H1 (cell line): ENCODE measurements at regions not wholly inside any gene's neighbourhood (a gene's known extent, or its start where the extent isn't known, plus 50 kb on each side); places are given as distances from the start of the nearest gene placed in this dataset.

ENCODE experiments used
- ATF3 ChIP-seq: IDR thresholded peaks from 2 replicates; pipeline ENCODE4 v1.6.1; 2011; ENCODE audit warnings: low read depth, mild to moderate bottlenecking, low read length; ENCODE audit not compliant: insufficient read depth
- NANOG ChIP-seq: IDR thresholded peaks from 2 replicates; pipeline ENCODE4 v1.6.1; 2011; ENCODE audit warnings: low read length, low read depth, mild to moderate bottlenecking, inconsistent platforms; ENCODE audit not compliant: insufficient read depth, poor library complexity, severe bottlenecking
- POLR2A ChIP-seq, 2 experiments: IDR thresholded peaks; 1 replicate in 1 of 2; 2 replicates in 1 of 2; pipeline ENCODE4 v1.6.1; 2011; ENCODE audit warnings: low read depth in 2 of 2, low read length in 2 of 2, mild to moderate bottlenecking in 2 of 2; ENCODE audit errors: control extremely low read depth in 1 of 2

DNA sequence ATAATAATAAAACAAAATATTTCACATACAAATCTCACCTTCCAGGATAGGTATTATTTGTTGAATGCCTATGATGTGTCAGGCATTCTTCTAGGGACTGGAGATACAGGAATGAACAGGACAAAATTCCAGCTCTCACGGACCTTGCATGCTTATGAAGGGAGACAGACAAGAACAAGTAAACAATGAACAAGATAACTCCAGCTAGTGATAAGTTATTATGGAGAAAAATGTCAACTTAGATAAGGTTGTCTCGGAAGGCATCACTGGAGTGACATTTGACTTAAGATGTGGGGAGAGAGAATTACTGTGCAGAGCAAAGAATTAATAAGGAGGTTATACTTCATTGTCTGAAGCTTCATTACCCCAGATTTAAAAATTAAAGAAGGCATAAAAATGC lies 836.7 kb downstream of the SOCS6 start (continued):
- TF ChIP-seq POLR2A (IDR thresholded peaks at IDR 0.05; ENCODE audit: control extremely low read depth in 1 of 2, low read depth in 2 of 2, low read length in 2 of 2) (no peak), ATF3 (no peak), NANOG (no peak)
